Colonic mucosa (tissue), 4 donors: ENCODE measurements at regions not wholly inside any gene's neighbourhood (a gene's known extent, or its start where the extent isn't known, plus 50 kb on each side); places are given as distances from the start of the nearest gene placed in this dataset.

Experiments
- DNase-seq: peaks from one replicate; pipeline ENCODE4 v3.0.0-alpha.2; 2020
- H3K27ac ChIP-seq: fragments of 200-600 bp; one replicate; pipeline ENCODE4 v1.8.0; 2021
- H3K27me3 ChIP-seq: fragments of 200-600 bp; one replicate; pipeline ENCODE4 v1.8.0; 2021
- H3K36me3 ChIP-seq: fragments of 200-600 bp; one replicate; pipeline ENCODE4 v1.8.0; 2021
- H3K4me1 ChIP-seq: fragments of 200-600 bp; one replicate; pipeline ENCODE4 v1.8.0; 2021; ENCODE audit warnings: mild to moderate bottlenecking
- H3K4me3 ChIP-seq: fragments of 200-600 bp; one replicate; pipeline ENCODE4 v1.8.0; 2021
- H3K9ac ChIP-seq, 2 donors: one replicate each; pipeline ENCODE4 v1.7.0; 2013; ENCODE audit warnings: control low read depth in 2 of 2, low read depth in 2 of 2, low read length in 2 of 2
- H3K9me3 ChIP-seq: fragments of 200-600 bp; one replicate; pipeline ENCODE4 v1.8.0; 2021
- CTCF ChIP-seq: fragments of 200-600 bp; IDR thresholded peaks from one replicate; pipeline ENCODE4 v1.8.0; 2022; ENCODE audit warnings: antibody characterized with exemption, mild to moderate bottlenecking
- intact Hi-C: fragments of 100-400 bp; cut with DNase I; formaldehyde crosslinking; loops from one replicate; pipeline ENCODE4 v1.14.1; 2022
- donor health status: healthy.
- donor health status: DM: no; HTN: no; CAD: no.
- donor health status: DM: no; HTN: no; CAD: no.

- Histone ChIP-seq H3K27me3 (no peaks in the 10 kb centered on the region), H3K4me3 (no peak overlapping the region), H3K9me3 (no peaks in the 10 kb centered on the region), H3K4me1 (no peaks in the 10 kb centered on the region), H3K36me3 (no peaks in the 10 kb centered on the region), H3K27ac (no peak overlapping the region), H3K9ac (no peak overlapping the region)
- DNase-seq, result no peak
- no peak for TF ChIP-seq CTCF
- intact Hi-C loops, result no loop called here
These were observed 210.6 kb upstream of the KCNJ16 start for GRCh38 chr17:69864462-69864861.

GRCh38 chr17:69869667-69870066 lies 205.4 kb upstream of the KCNJ16 start:
- intact Hi-C loops, result no loop called here
- Histone ChIP-seq H3K27ac (no peak overlapping the region), H3K4me1 (no peaks in the 10 kb centered on the region), H3K36me3 (no peaks in the 10 kb centered on the region), H3K9me3 (no peaks in the 10 kb centered on the region), H3K27me3 (no peaks in the 10 kb centered on the region), H3K9ac (no peak overlapping the region), H3K4me3 (no peak overlapping the region)
- DNase-seq, result no peak
- no peak for TF ChIP-seq CTCF

- H3K4me1 ChIP-seq, result no peaks in the 10 kb centered on the region
- H3K4me3 ChIP-seq, result no peak overlapping the region
- H3K36me3 ChIP-seq, result no peaks in the 10 kb centered on the region
- no peak for TF ChIP-seq CTCF
- intact Hi-C loops, result no loop called here
- no peak overlapping the region for H3K27ac ChIP-seq
- DNase-seq, result no peak
- no peak overlapping the region for H3K9ac ChIP-seq
- no peaks in the 10 kb centered on the region for H3K9me3 ChIP-seq
- H3K27me3 ChIP-seq, result no peaks in the 10 kb centered on the region
These were observed 204.9 kb upstream of the KCNJ16 start for GRCh38 chr17:69870091-69870530.

GRCh38 chr17:69870751-69871199 lies 204.2 kb upstream of the KCNJ16 start:
- H3K9ac ChIP-seq, result no peak overlapping the region
- no peaks in the 10 kb centered on the region for H3K4me1 ChIP-seq
- intact Hi-C loops, result no loop called here
- no peak overlapping the region for H3K27ac ChIP-seq
- H3K36me3 ChIP-seq, result no peaks in the 10 kb centered on the region
- H3K27me3 ChIP-seq, result no peaks in the 10 kb centered on the region
- no peaks in the 10 kb centered on the region for H3K9me3 ChIP-seq
- no peak for TF ChIP-seq CTCF
- no peak for DNase-seq
- H3K4me3 ChIP-seq, result no peak overlapping the region

GRCh38 chr17:69871318-69871717 lies 203.7 kb upstream of the KCNJ16 start:
- no peaks in the 10 kb centered on the region for H3K4me1 ChIP-seq
- no peak for TF ChIP-seq CTCF
- DNase-seq, result no peak
- H3K27ac ChIP-seq, result no peak overlapping the region
- intact Hi-C loops, result no loop called here
- H3K27me3 ChIP-seq, result no peaks in the 10 kb centered on the region
- no peak overlapping the region for H3K9ac ChIP-seq
- H3K4me3 ChIP-seq, result no peak overlapping the region
- H3K36me3 ChIP-seq, result no peaks in the 10 kb centered on the region
- H3K9me3 ChIP-seq, result no peaks in the 10 kb centered on the region
